Eye (tissue), 1 donor: ENCODE measurements at regions not wholly inside any gene's neighbourhood (a gene's known extent, or its start where the extent isn't known, plus 50 kb on each side); places are given as distances from the start of the nearest gene placed in this dataset.
"Not testable (repeated sequence)": the region's sequence is repeated elsewhere in the genome, so short reads cannot be mapped to it uniquely, and the experiment has no call there.

Source experiments
- DNase-seq: peaks from one replicate; pipeline ENCODE4 v3.0.0-alpha.2; 2015

DNA sequence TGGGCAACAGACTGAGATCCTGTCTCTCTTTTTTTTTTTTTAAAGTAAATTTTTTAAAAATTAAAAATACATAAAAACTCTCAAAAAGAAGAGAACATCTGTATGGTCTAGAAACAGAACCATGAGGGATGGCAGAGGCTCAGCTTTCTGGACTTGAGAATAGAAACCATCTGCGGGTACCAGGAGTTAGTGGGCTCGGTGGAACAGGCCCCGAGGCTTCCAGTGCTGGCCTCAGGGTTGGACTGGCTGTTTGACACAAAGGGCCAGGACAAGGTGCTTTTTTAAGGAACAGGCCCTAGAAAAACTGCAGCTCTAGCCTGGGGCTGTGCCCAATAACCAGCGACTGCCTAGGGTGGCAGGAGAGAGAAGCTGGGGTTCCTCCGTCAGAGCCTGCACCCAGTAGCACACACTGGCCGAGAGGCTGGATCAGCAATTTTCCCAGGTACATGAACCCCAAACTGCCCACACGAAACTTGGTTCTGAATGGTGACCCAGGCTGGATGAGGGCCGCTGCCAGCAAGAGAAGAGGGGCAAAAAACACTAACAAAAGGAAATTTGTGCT, 131.0 kb upstream of the OLIG3 start:
- DNase-seq, result no peak

DNA sequence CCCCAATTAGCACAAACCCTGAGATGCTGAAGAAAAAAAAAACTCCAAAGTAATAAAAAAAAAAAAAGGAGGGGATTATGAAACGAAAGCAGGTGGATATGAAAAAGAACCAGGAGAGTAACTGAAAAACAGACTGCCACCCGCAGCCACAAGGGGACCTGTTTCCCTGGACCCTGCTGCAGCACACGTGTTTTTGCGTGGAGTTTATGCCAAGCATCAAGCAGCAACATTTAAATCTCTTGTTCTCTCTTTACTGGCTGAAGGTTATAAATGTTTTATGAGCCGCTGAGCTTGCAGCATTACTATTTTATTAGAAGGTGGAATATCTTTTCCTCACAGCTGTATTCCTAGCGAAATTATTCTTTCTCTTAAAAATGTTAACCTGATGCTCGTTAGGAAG, 131.6 kb upstream of the OLIG3 start:
- DNase-seq, result peak; percentile 25

DNA sequence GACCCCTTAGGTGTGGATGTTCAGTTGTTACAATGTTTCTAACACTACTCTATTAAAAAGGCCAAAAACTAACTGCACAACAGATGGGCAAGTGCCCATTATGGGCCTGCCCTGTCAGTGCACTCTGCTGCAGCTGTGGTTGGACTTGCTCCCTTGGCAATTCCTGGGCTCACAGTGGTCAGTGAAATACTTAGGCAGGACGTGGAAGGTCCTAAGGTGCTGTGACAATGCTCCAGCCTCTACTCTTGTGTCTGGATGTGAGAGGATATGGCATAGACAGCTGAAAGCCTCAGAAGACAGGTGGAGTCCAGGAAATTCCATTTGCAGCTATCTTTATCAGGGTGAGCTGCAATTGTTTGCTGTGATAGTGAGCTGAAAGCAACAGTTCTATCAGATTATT, 136.5 kb upstream of the OLIG3 start:
- no peak for DNase-seq

DNA sequence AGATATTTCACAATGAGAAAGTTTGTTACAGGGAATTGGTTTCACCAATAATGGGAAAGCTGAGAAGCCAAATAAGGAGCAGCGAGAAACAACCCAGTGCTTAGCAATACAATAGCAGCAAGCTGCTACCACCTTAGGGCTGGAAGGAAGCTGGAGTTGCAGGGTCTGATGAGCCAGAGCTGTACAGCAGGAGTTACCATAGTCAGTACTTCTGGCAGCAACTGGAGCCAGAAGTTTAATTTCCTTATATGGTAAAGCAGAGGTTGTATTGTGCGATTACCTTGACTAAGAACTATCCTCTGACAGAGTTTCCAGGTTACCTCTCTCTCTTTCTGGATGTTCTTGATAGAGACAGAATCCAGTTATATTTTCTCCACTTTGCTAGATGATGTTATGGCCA, 137.1 kb upstream of the OLIG3 start:
- DNase-seq, result no peak

DNA sequence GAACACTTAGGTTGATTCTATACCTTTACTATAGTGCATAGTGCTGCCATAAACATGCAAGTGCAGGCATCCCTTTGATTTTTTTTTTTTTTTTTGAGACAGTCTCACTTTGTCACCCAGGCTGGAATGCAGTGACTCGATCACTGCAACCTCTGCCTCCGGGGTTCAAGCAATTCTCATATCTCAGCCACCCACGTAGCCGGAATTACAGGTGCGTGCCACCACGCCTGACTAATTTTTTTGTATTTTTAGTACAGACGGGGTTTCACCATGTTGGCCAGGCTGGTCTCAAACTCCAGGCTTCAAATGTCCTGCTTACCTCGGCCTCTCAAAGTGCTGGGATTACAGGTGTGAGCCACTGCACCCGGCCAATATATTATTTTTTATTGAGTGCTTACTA, 140.0 kb upstream of the OLIG3 start:
- DNase-seq, result not testable (repeated sequence)

DNA sequence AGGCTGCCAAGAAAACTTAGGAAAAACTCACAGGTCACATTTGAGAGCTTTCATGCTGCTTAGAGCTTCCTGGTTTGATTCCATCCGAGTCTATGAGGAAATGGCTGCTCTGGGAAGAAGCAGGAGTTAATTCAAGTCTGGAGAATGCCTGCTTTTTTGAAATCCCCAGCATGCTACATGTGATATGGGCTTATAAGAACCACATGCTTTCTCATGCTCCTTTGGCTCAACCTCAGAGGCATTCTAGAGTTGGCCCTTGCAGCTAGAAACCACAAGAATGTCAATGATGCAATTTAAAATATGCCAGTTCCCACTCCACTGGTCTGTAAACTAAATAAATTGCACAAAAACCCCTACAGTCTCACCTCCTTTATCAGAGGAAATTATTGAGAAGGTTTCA, 142.9 kb upstream of the OLIG3 start:
- peak; percentile 70 for DNase-seq

DNA sequence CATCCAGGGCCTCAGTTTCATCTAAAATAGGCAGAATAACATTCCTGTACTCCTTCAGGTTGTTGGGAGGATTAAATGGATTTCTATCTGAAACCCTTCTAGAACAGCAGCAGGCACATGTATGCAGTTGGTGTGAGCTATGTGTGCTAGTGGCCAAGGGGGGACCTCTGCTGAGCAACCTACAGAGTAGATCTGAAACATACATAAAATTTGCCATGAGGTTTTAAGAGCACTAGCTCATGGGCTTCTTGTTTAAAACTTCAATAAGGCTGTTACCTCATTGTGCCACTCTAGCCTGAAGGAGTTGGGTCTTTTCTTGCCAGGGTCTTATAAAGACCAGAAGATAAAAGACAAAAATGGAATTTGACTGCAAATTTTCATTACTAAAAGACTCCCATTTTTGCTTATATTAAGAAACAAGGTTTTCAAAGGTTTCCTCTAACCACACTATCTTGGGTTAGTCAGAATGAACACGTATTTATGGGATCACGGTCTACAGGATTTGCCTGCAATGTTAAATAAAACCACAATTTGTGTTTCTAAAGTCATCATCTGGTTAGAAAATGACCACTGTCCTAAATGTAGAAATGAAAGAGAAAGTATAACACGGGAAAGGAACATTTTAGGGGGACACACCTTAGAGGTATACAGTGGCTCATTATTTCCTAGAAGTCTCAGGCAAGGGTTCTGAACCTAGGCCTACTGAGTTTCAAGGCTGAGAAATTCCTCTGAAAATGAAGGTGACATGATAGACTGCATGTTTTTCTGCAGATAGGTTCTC, 144.9 kb upstream of the OLIG3 start:
- DNase-seq, result no peak

DNA sequence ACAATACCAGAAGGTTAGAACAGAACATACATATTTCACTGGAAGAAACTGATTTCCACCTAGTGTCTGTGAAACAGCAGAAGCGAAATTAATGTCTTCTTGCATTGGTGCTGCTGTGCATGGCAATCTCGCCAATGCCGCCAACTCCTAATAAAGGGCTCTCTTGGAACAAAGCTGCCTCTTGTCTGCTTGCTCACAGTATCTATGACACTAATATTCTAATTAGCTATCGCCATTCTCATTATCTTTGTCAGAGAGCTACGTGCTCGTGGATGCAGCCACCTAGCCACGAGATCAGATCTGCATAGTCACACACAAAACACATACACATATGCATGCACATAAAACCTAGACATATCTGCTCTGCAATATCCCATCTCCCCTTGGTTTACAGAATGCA, 145.9 kb upstream of the OLIG3 start:
- no peak for DNase-seq

DNA sequence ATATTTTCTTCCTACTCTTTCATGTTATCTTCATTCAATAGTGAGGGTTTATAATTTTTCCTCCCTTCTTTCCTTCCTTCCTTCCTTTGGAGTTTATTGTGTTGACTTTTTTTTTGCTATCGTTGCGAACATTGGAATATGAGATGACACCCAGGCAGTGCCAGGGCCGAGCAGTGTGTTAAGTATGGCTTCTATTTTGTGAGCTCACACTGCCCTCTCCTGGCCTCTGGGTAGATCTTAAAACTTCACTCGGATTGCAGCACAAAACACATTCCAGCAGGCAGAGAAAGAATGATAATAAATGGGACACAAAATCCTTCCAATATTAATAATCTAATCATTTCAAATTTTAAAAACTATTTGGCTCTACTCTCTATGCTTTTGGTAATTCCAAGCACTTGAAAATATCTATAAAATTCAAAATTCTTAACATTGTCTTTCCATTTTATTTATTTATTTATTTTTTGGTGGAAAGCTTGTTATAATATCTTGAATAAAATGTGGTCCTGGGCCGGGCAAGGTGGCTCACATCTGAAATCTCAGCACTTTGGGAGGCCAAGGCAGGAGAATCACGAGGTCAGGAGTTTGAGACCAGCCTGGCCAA, 147.4 kb upstream of the OLIG3 start:
- peak; percentile 90 for DNase-seq

DNA sequence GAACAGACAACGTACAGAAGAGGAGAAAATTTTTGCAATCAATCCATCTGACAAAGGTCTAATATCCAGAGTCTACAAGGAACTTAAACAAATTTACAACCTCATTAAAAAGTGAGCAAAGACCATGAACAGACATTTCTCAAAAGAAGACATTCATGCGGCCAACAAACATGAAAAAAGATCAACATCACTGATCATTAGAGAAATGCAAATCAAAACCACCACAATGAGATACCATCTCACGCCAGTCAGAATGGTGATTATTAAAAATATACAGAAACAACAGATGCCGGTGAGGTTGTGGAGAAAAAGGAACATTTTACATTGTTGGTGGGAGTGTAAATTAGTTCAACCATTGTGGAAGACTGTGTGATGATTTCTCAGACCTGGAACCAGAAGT, 149.0 kb upstream of the OLIG3 start:
- not testable (repeated sequence) for DNase-seq

DNA sequence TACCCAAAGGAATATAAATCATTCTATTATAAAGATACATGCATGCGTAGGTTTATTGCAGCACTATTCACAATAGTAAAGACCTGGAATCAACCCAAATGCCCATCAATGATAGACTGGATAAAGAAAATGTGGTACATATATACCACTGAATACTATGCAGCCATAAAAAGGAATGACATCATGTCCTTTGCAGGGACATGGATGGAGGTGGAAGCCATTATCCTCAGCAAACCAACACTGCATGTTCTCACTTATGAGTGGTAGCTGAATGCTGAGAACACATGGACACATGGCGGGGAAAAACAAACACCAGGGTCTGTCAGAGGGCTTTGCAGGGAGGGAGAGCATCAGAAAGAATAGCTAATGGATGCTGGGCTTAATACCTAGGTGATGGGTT, 149.4 kb upstream of the OLIG3 start:
- DNase-seq, result not testable (repeated sequence)

DNA sequence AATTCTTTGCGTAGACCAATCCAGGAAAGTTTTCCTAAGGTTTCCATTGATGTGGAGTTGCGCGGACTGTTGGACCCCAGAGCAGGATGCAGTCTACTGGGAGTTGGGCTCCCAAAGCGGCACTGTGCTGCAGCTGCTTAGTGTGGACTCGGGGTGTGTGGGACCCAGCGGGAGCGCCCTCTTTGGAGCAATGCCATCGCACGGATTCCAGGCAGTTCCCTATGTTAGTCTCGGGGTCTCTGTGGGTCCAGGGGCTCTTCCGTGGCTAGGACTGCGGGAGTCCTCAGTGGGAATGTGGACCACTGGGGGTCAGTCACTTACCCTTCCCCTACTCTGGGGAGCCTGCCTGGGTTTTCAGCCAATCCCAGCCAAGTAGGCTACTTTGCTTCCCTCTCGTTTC, 151.7 kb upstream of the OLIG3 start:
- no peak for DNase-seq

DNA sequence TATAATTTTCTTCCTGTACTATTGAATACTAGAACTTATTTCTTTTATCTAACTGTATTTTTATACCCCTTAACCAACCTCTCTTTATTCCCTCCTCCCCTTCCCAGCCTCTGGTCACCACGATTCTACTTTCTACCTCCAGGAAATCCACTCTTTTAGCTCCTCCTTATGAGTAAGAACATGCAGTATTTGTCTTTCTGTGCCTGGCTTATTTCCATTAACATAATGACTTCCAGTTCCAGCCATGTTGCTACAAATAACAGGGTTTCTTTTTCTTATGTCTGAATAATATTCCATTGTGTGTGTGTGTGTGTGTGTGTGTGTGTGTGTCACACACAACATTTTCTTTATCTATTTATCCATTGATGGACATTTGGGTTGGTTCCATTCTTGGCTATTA, 152.3 kb upstream of the OLIG3 start:
- DNase-seq, result no peak

DNA sequence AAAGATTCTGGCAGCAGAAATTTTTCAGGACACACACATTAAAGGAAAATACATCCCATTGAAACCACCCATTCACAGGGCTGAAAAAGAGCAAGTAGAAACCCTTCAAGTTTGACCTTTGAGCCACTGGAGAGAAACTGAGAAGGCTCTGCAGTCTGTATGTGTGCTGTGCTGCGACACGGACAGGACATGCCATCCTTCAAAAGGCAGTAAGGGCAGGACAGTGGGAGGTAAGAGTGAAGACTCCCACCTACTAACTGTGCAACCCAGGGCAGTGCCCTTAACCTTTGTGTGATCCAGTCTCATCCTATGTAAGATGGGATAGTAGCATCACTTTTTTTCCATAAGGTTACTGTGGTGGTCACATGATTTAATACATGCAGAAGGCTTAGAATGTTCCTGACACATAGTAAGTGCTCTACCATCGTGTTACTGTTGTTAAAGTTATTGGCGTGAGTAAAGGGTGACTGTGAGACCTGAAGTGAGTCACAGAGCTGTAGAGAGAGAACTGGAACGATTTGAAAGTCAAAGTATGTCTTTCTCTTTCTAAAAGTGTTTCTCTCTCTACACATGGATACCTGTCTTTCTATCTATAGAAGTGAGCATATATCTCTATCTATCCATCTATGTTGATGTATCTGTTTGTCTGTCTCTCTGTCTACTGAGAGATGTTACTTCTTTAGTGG, 153.7 kb upstream of the OLIG3 start:
- DNase-seq, result no peak

DNA sequence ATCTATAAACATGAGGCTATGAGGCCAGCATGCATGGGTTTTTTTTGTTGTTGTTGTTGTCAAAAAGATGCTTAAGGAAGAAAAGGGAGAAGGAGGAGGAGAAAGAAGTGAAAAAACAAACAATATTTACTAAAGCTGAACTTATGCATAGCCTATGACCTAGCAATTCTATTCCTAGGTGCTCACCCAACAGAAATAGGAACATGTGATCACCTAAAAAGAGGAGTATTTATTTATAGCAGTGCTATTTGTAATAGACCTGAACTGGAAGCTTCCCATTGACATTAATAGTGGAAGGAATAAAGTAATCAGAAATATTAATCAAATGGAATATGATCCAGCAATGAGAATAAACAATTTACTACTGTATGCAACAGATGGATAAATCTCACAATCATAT, 156.5 kb upstream of the OLIG3 start:
- no peak for DNase-seq

DNA sequence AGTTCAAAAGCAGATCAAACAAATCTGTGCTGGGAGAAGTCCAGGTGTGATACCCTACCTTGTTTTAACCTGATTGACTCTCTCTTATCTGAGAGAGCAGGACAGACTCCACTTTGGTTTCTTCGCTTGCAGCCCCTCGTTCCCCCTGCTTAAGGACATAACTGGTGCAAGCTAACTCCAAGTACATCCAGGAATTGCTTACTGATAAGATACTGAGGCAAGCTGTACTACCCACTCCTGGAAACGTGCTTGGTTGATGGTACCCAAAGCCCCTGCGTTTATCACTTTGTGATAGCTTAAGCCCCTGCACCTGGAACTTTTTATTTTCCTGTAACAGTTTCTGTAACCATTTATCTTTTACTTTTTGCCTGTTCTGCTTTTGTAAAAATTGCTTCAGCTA, 157.0 kb upstream of the OLIG3 start:
- DNase-seq, result no peak

DNA sequence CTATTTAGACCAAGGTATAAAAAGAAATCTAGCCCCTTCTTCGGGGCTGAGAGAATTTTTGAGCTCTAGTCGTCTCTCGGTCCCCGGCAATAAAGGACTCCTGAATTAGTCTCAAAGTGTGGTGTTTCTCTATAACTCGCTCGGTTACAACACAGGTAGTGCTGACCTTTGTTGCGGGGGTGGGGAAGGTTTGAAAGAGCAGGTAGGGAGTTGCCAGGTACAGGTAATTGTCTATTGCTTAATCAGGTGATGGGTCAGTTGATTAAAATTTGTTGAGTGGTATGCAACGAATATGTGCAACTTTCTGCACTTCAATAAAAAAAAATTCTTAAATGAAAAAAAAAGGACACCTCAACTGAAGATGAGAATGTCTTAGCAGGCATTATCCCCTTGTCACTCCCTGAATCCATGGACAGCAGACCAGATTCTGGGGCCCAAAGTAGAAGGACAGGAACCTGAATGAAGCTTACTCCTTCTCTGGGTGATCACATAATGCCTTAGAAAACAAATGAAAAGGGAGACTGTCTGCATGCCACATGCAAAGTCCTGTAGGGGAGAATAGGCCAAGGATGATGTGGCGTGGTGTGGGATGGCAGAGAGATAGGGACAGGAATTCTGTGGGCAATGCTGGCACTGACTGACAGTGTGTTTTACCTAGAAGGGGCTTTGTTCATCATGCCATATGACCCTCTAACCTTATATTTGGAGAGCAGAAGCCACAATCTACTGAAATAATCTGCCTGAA, 157.6 kb upstream of the OLIG3 start:
- DNase-seq, result no peak

DNA sequence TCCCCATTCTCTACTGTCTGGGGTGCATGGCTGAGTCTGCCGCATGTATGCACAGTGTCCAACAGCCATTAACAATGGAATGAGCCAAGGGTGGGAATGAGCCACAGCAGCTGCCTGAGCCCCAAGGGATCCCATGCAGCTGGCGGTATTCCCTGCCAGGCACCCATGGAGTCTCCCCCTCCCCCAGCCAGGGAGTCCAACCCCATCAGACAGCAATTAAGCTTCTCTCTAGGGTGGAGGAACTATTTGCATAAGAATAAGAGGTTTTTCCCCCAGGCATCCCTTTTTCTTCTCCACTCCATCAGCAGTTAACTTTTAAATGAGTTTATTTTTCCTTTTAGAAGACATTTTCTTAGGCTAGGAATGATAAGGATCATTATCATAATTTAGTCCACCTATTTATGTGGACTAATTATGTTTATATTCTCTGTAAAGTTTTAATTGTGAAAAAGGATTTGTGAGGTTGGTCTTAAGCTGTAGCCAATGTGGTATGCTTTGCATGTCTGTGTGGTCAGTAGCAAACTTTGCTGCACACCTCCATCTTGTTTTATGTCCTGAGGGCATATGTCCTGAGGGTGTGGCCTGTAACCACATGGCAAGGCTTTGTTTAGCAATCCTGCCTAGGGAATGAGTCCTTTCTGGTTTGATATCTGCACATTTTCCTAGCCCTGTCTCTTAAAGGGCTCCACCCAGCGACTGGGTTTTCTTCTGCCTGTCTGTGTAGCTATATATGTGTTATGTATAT, 158.9 kb upstream of the OLIG3 start:
- no peak for DNase-seq

DNA sequence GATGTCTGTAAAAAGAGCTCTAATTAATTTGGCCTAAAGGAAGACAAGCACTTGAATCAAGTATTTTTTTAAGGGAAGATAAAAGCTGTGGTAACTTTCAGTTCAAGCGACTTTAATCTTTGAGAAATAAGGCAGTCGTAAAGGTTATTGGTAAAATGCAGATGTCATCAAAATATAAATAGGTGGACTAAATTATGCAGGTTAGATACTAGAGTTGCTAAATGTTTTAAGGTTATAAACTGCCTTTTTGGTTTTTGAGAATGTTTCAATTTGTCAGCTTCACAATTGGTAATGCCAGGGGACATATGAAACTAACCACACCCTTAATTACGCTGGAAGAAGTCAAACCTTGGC, 159.5 kb upstream of the OLIG3 start:
- DNase-seq, result no peak

DNA sequence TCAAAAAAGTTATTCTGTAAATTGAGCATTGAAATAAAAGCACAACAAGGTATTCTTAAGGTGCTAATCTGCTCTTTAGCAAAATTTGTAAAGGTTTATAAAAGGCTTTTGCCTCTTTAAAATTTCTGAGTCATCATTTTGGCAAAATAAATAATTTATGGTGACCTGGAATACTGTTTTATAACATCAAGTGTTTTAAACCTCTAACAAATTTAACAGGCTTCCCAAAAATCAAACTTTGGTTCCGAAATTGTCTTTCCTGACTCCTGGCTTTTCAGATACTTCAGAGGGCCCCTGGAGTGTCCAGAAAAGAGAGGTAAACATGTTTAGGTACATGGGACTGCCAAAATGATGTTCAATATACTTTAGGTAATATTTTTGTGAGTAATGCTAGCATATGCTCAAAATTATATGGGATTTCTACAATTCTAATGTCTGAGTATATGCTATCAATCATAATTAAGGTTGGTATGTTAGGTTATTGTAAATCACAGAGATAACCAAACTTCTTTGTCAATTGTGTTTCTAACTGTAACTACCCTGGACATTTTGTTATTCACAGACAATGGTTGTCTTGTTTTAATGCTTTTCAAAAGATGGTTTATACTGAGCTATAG, 160.3 kb upstream of the OLIG3 start:
- no peak for DNase-seq

DNA sequence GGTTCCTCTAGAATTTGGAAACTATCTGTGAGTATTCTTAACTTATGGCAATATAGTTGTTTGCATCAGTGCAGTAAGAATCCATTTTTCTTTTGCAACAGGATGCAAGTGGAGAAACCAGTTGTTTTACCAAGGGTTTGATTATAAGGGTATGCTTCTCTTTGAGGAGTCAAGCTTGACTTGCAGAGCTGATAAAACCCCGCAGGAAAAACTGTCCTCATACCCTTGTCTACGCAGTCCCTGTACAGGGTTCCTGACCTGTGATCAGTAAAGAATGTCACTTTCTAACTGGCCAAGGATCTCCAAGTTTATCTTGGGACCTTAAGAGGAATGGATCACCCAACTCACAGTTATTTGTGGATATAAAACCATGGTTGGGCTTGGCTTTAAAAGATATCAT, 161.1 kb upstream of the OLIG3 start:
- DNase-seq, result no peak

DNA sequence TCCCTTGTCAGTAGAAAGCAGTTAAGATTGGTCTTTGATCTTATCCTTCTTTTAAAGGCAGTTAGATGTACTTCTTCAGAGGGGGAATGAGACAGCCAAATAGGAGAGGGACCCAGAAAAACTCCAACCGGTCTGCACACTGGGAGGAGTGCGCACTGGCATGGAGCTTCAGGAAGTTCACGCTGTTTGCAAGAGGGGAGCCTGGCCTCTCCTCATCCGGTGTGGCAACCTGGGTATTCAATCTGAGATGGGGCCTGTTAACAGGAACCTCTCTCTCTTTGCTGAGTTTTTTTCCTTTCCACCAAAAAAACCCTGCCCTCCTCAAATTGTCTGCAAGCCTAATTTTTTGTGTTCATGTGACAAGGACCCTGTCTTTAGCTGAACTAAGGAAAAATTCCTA, 162.5 kb upstream of the OLIG3 start:
- no peak for DNase-seq
